K562 (cell line): ENCODE measurements at regions not wholly inside any gene's neighbourhood (a gene's known extent, or its start where the extent isn't known, plus 50 kb on each side); places are given as distances from the start of the nearest gene placed in this dataset.

Experiments
- GABPA ChIP-seq: fragments of 200-800 bp; sonication (Bioruptor generic); conservative IDR thresholded peaks from 2 replicates; pipeline ENCODE4 v1.6.1; 2016; ENCODE audit warnings: low read depth, missing genetic modification characterization, missing compliant biosample characterization
- SLC30A9 ChIP-seq: fragments of 250-450 bp; sonication (Bioruptor Pico); IDR thresholded peaks from 2 replicates; pipeline ENCODE4 v1.8.0; 2022; ENCODE audit warnings: mild to moderate bottlenecking, moderate library complexity
- SOX6 ChIP-seq: fragments of 450-650 bp; IDR thresholded peaks from 2 replicates; pipeline ENCODE4 v1.6.1; 2014; ENCODE audit warnings: mild to moderate bottlenecking
- TF ChIP-seq, protein P1 (sequence below): fragments of 450-650 bp; formaldehyde crosslinking; IDR thresholded peaks from 2 replicates; pipeline ENCODE4 v1.4.0; 2022; ENCODE audit warnings: missing genetic modification characterization
- TF ChIP-seq, protein P2 (sequence below): sonication (generic); formaldehyde crosslinking; IDR thresholded peaks from 2 replicates; pipeline ENCODE4 v1.8.1; 2023; ENCODE audit warnings: missing genetic modification reagents, mild to moderate bottlenecking, borderline replicate concordance

GRCh38 chr19:29289020-29289419, 76.1 kb upstream of the UQCRFS1 start:
- no peak for TF ChIP-seq GABPA (tag)
- TF ChIP-seq, protein P1, sequence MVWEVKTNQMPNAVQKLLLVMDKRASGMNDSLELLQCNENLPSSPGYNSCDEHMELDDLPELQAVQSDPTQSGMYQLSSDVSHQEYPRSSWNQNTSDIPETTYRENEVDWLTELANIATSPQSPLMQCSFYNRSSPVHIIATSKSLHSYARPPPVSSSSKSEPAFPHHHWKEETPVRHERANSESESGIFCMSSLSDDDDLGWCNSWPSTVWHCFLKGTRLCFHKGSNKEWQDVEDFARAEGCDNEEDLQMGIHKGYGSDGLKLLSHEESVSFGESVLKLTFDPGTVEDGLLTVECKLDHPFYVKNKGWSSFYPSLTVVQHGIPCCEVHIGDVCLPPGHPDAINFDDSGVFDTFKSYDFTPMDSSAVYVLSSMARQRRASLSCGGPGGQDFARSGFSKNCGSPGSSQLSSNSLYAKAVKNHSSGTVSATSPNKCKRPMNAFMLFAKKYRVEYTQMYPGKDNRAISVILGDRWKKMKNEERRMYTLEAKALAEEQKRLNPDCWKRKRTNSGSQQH (CRISPR knock-in tag): no peak
- no peak for TF ChIP-seq SLC30A9 (CRISPR knock-in tag)
- no peak for TF ChIP-seq SOX6
- TF ChIP-seq, protein P2, sequence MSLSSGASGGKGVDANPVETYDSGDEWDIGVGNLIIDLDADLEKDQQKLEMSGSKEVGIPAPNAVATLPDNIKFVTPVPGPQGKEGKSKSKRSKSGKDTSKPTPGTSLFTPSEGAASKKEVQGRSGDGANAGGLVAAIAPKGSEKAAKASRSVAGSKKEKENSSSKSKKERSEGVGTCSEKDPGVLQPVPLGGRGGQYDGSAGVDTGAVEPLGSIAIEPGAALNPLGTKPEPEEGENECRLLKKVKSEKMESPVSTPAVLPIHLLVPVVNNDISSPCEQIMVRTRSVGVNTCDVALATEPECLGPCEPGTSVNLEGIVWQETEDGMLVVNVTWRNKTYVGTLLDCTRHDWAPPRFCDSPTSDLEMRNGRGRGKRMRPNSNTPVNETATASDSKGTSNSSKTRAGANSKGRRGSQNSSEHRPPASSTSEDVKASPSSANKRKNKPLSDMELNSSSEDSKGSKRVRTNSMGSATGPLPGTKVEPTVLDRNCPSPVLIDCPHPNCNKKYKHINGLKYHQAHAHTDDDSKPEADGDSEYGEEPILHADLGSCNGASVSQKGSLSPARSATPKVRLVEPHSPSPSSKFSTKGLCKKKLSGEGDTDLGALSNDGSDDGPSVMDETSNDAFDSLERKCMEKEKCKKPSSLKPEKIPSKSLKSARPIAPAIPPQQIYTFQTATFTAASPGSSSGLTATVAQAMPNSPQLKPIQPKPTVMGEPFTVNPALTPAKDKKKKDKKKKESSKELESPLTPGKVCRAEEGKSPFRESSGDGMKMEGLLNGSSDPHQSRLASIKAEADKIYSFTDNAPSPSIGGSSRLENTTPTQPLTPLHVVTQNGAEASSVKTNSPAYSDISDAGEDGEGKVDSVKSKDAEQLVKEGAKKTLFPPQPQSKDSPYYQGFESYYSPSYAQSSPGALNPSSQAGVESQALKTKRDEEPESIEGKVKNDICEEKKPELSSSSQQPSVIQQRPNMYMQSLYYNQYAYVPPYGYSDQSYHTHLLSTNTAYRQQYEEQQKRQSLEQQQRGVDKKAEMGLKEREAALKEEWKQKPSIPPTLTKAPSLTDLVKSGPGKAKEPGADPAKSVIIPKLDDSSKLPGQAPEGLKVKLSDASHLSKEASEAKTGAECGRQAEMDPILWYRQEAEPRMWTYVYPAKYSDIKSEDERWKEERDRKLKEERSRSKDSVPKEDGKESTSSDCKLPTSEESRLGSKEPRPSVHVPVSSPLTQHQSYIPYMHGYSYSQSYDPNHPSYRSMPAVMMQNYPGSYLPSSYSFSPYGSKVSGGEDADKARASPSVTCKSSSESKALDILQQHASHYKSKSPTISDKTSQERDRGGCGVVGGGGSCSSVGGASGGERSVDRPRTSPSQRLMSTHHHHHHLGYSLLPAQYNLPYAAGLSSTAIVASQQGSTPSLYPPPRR (CRISPR knock-in tag): no peak
